ENCODE measurements at regions not wholly inside any gene's neighbourhood (a gene's known extent, or its start where the extent isn't known, plus 50 kb on each side); places are given as distances from the start of the nearest gene placed in this dataset.

- no peaks in the 10 kb centered on the region for H3K4me1 ChIP-seq (ENCODE audit: control insufficient read depth, extremely low read depth, insufficient read depth, low read length)
- H3K9me3 ChIP-seq (ENCODE audit: control insufficient read depth, low read depth, low read length): no peaks in the 10 kb centered on the region
- no peak overlapping the region for H3K4me2 ChIP-seq (ENCODE audit: control insufficient read depth, extremely low read depth, insufficient read depth, low read depth, low read length)
- FAIRE-seq: no peak
- H3K9ac ChIP-seq (ENCODE audit: control insufficient read depth, extremely low read depth, insufficient read depth, low read length): no peak overlapping the region
- H3K9me1 ChIP-seq (ENCODE audit: control insufficient read depth, extremely low read depth, insufficient read depth, low read length): no peaks in the 10 kb centered on the region
- no peaks in the 10 kb centered on the region for H4K20me1 ChIP-seq (ENCODE audit: control insufficient read depth, extremely low read depth, insufficient read depth, low read length)
- no peaks in the 10 kb centered on the region for H3K36me3 ChIP-seq (ENCODE audit: control insufficient read depth in 2 of 2, extremely low read depth in 1 of 2, insufficient read depth in 2 of 2, low read length in 2 of 2)
- H3K27me3 ChIP-seq (ENCODE audit: control insufficient read depth, extremely low read depth, insufficient read depth, low read length): peaks cover under 1% of the 10 kb centered on the region
- no peak overlapping the region for H3K27ac ChIP-seq (ENCODE audit: control insufficient read depth, insufficient read depth, low read length)
- no peak overlapping the region for H2AFZ ChIP-seq (ENCODE audit: control insufficient read depth, low read length)
- dilution Hi-C loops (cut with MboI; ENCODE audit: extremely low pct_ligation_motif_present, low sequenced_read_pairs): no loop called here
- no peaks in the 10 kb centered on the region for H3K79me2 ChIP-seq (ENCODE audit: control insufficient read depth, insufficient read depth, low read length)
- TF ChIP-seq CTCF (optimal IDR thresholded peaks at IDR 0.05 in 1 of 3, IDR thresholded peaks at IDR 0.05 in 1 of 3, conservative IDR thresholded peaks at IDR 0.05 in 1 of 3; ENCODE audit: extremely low read depth in 1 of 3, insufficient read depth in 2 of 3, low read length in 3 of 3) (no peak), EZH2 (IDR thresholded peaks at IDR 0.05; ENCODE audit: low read length) (no peak)
- DNase-seq (ENCODE audit: low read depth, low spot score): no peak
- H3K4me3 ChIP-seq (ENCODE audit: control insufficient read depth in 2 of 3, extremely low read depth in 1 of 3, insufficient read depth in 2 of 3, low read depth in 1 of 3, low read length in 3 of 3): no peak overlapping the region
These were observed 52.3 kb upstream of the DISP3 start for GRCh38 chr1:11426617-11427016.

GRCh38 chr1:11428789-11429188 lies 50.2 kb upstream of the DISP3 start:
- Histone ChIP-seq H3K79me2 (ENCODE audit: control insufficient read depth, insufficient read depth, low read length) (no peaks in the 10 kb centered on the region), H3K36me3 (ENCODE audit: control insufficient read depth in 2 of 2, extremely low read depth in 1 of 2, insufficient read depth in 2 of 2, low read length in 2 of 2) (no peaks in the 10 kb centered on the region), H3K9ac (ENCODE audit: control insufficient read depth, extremely low read depth, insufficient read depth, low read length) (no peak overlapping the region), H4K20me1 (ENCODE audit: control insufficient read depth, extremely low read depth, insufficient read depth, low read length) (no peaks in the 10 kb centered on the region), H2AFZ (ENCODE audit: control insufficient read depth, low read length) (no peak overlapping the region), H3K9me3 (ENCODE audit: control insufficient read depth, low read depth, low read length) (no peaks in the 10 kb centered on the region), H3K9me1 (ENCODE audit: control insufficient read depth, extremely low read depth, insufficient read depth, low read length) (no peaks in the 10 kb centered on the region), H3K4me2 (ENCODE audit: control insufficient read depth, extremely low read depth, insufficient read depth, low read depth, low read length) (no peak overlapping the region), H3K4me1 (ENCODE audit: control insufficient read depth, extremely low read depth, insufficient read depth, low read length) (no peaks in the 10 kb centered on the region), H3K27me3 (ENCODE audit: control insufficient read depth, extremely low read depth, insufficient read depth, low read length) (no peaks in the 10 kb centered on the region), H3K27ac (ENCODE audit: control insufficient read depth, insufficient read depth, low read length) (no peak overlapping the region), H3K4me3 (ENCODE audit: control insufficient read depth in 2 of 3, extremely low read depth in 1 of 3, insufficient read depth in 2 of 3, low read depth in 1 of 3, low read length in 3 of 3) (no peak overlapping the region)
- FAIRE-seq (no peak), DNase-seq (ENCODE audit: low read depth, low spot score) (no peak)
- dilution Hi-C loops (cut with MboI; ENCODE audit: extremely low pct_ligation_motif_present, low sequenced_read_pairs): no loop called here
- no peak for TF ChIP-seq CTCF (optimal IDR thresholded peaks at IDR 0.05 in 1 of 3, IDR thresholded peaks at IDR 0.05 in 1 of 3, conservative IDR thresholded peaks at IDR 0.05 in 1 of 3; ENCODE audit: extremely low read depth in 1 of 3, insufficient read depth in 2 of 3, low read length in 3 of 3)
- no peak for TF ChIP-seq EZH2 (IDR thresholded peaks at IDR 0.05; ENCODE audit: low read length)
